ENCODE measurements at regions not wholly inside any gene's neighbourhood (a gene's known extent, or its start where the extent isn't known, plus 50 kb on each side); places are given as distances from the start of the nearest gene placed in this dataset.
"Not testable (repeated sequence)": the region's sequence is repeated elsewhere in the genome, so short reads cannot be mapped to it uniquely, and the experiment has no call there.

DNA sequence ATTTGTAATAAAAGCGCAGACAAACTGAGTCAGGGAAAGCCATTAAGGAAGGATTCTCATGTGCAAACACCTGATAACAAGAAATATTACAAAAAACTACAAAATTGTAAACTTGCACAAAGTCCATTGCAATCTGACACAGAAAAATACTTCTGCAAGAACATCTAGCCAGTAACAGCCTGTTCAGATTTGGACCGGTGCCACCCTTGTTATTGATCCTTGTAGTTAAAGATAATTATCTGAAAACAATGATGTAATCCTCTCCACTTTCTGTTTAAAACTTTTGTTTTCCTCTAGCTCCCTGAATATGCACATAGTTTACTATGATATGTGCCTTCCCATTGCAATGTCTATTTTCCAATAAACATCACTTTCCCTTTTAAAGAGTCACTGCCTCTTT is 1090.2 kb downstream of the PLOD2 start:
- no peak for DNase-seq (ENCODE audit: low read depth)
- FAIRE-seq = no peak
- Histone ChIP-seq H3K27me3 (ENCODE audit: control insufficient read depth, insufficient read depth, low read length) (no peaks in the 10 kb centered on the region), H3K4me3 (ENCODE audit: low read depth, low read length) (no peak overlapping the region), H3K36me3 (ENCODE audit: control insufficient read depth, insufficient read depth, low read length) (no peaks in the 10 kb centered on the region)
- TF ChIP-seq, protein P1, sequence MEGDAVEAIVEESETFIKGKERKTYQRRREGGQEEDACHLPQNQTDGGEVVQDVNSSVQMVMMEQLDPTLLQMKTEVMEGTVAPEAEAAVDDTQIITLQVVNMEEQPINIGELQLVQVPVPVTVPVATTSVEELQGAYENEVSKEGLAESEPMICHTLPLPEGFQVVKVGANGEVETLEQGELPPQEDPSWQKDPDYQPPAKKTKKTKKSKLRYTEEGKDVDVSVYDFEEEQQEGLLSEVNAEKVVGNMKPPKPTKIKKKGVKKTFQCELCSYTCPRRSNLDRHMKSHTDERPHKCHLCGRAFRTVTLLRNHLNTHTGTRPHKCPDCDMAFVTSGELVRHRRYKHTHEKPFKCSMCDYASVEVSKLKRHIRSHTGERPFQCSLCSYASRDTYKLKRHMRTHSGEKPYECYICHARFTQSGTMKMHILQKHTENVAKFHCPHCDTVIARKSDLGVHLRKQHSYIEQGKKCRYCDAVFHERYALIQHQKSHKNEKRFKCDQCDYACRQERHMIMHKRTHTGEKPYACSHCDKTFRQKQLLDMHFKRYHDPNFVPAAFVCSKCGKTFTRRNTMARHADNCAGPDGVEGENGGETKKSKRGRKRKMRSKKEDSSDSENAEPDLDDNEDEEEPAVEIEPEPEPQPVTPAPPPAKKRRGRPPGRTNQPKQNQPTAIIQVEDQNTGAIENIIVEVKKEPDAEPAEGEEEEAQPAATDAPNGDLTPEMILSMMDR (IDR thresholded peaks at IDR 0.05; ENCODE audit: insufficient read depth, low read length, severe bottlenecking) = no peak

DNA sequence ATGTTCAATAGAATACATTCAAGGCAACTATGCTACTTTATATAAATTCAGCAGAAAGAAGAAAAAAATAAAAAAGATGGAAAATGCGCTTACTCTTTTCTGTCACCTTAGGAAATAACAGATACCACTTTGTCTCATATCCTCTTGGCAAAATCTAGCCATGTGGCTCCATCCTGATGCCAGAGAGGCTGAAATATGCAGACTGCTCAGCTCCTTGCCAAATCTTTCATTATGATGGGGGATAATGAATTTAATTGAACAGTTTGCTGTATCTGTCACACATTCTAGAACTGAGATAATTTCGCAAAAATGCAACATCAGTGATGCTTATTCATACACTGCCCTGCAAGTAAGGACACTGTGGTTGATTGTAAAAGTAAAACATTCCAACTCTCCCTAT is 1081.5 kb downstream of the PLOD2 start:
- FAIRE-seq (no peak), DNase-seq (ENCODE audit: low read depth) (no peak)
- no peaks in the 10 kb centered on the region for H3K27me3 ChIP-seq (ENCODE audit: control insufficient read depth, insufficient read depth, low read length)
- TF ChIP-seq, protein P1 (IDR thresholded peaks at IDR 0.05; ENCODE audit: insufficient read depth, low read length, severe bottlenecking) = no peak
- H3K4me3 ChIP-seq (ENCODE audit: low read depth, low read length) = no peak overlapping the region
- no peaks in the 10 kb centered on the region for H3K36me3 ChIP-seq (ENCODE audit: control insufficient read depth, insufficient read depth, low read length)

DNA sequence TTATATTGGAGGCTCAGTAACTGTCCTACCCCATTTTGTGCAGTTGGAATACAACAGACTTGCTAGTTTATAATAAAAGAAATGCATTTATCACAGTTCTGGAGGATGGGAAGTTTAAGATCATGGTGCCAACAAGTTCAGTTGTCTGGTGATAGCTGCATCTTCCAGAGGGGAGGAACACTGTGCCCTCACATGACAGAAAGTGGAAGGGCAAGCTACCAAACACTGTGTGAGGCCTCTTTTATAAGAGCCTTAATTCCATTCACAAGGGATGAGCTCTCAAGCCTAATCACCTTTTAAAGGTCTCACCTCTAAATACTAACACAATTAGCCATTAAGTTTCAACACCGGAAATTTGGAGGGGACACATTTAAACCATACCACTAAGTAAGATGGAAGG is 1073.9 kb downstream of the PLOD2 start:
- FAIRE-seq (no peak), DNase-seq (ENCODE audit: low read depth) (no peak)
- no peak overlapping the region for H3K4me3 ChIP-seq (ENCODE audit: low read depth, low read length)
- H3K36me3 ChIP-seq (ENCODE audit: control insufficient read depth, insufficient read depth, low read length) = no peaks in the 10 kb centered on the region
- TF ChIP-seq, protein P1 (IDR thresholded peaks at IDR 0.05; ENCODE audit: insufficient read depth, low read length, severe bottlenecking) = no peak
- H3K27me3 ChIP-seq (ENCODE audit: control insufficient read depth, insufficient read depth, low read length) = no peaks in the 10 kb centered on the region

DNA sequence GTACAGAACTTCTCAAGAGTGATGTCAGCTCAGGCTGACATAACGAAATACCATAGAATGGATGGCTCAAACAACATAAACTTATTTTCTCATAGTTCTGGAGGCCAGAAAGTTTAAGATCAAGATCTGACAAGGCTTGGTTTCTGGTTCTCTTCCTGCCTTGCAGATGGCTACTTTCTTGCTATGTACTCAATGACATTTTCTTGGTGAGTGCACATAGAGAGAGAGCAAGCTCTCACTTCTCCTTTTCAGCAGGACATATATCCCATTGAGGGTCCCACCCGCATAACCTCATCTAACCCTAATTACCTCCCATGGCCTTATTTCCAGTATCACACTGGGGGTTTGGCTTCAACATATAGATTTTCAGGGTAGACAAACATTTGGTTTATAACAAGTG is 1072.1 kb downstream of the PLOD2 start:
- FAIRE-seq (no peak), DNase-seq (ENCODE audit: low read depth) (no peak)
- TF ChIP-seq, protein P1 (IDR thresholded peaks at IDR 0.05; ENCODE audit: insufficient read depth, low read length, severe bottlenecking) = no peak

DNA sequence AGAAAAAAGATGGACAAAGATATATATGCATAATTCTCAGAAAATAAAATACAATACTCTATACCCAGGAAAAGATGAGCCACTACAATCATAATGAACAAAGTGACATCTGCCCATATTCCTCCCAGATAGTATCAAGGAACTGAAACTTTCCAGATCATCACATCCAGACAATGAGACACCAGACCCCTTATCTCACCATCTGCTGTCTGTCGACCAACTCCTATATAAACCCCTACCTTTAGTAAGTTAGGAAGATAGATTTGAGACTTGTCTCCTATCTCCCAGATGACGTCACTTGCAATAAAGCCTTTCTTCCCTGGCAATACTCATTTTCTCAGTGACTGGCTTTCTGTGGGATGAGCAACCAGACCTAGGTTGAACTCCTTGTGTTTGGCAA is 1071.6 kb downstream of the PLOD2 start:
- TF ChIP-seq, protein P1 (IDR thresholded peaks at IDR 0.05; ENCODE audit: insufficient read depth, low read length, severe bottlenecking) = no peak
- Histone ChIP-seq H3K27me3 (ENCODE audit: control insufficient read depth, insufficient read depth, low read length) (no peaks in the 10 kb centered on the region), H3K4me3 (ENCODE audit: low read depth, low read length) (no peak overlapping the region), H3K36me3 (ENCODE audit: control insufficient read depth, insufficient read depth, low read length) (no peaks in the 10 kb centered on the region)
- DNase-seq (ENCODE audit: low read depth) = no peak
- FAIRE-seq = no peak

More for the DNA sequence above, 1072.1 kb downstream of the PLOD2 start:
- Histone ChIP-seq H3K36me3 (ENCODE audit: control insufficient read depth, insufficient read depth, low read length) (no peaks in the 10 kb centered on the region), H3K27me3 (ENCODE audit: control insufficient read depth, insufficient read depth, low read length) (no peaks in the 10 kb centered on the region), H3K4me3 (ENCODE audit: low read depth, low read length) (no peak overlapping the region)

DNA sequence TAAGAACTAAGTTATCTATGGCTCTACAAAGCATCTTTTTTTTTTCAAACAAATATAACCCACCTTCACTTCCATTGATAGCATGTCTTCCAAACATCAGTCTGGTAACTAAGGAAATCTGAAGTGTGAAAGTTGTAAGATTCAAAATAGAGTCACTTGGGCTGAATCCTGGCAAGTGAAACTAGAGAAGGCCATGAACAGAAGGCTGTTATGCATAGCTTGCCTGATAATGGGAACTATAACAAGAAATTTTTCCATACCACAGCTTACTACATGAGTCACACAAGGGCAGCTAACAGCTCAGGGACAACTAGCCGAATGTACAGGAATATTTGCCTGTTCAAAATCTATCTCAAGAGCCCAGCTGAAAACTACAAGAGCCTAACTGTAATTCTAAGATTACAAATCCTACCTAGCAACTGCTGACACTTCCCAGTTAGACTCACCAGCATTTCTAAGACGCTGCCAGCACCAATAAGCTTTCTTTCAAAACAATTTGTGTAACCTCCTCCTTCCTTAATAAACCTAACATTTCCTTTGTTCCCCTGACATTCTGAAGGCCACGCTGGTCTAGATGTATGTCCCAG is 1066.5 kb downstream of the PLOD2 start:
- DNase-seq (ENCODE audit: low read depth) (peak; percentile 67), FAIRE-seq (no peak)
- TF ChIP-seq, protein P1 (IDR thresholded peaks at IDR 0.05; ENCODE audit: insufficient read depth, low read length, severe bottlenecking) = no peak
- H3K36me3 ChIP-seq (ENCODE audit: control insufficient read depth, insufficient read depth, low read length) = no peaks in the 10 kb centered on the region
- no peak overlapping the region for H3K4me3 ChIP-seq (ENCODE audit: low read depth, low read length)
- no peaks in the 10 kb centered on the region for H3K27me3 ChIP-seq (ENCODE audit: control insufficient read depth, insufficient read depth, low read length)

DNA sequence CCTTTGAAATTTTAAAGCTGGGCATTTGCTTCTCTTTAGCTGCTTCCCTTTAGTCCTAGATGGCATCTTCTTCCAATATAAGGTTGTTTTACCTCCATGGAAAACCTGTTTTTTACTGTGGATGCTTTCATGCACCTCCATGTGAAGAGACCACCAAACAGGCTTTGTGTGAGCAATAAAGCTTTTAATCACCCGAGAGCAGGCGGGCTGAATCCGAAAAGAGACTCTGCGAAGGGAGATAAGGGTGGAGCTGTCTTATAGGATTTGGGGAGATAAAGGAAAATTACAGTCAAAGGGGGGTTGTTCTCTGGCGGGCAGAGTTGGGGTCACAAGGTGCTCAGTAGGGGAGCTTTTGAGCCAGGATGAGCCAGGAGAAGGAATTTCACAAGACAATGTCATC is 1049.8 kb downstream of the PLOD2 start:
- not testable (repeated sequence) for H3K4me3 ChIP-seq (ENCODE audit: low read depth, low read length); FAIRE-seq; H3K27me3 ChIP-seq (ENCODE audit: control insufficient read depth, insufficient read depth, low read length); DNase-seq (ENCODE audit: low read depth); H3K36me3 ChIP-seq (ENCODE audit: control insufficient read depth, insufficient read depth, low read length)
